ENCODE measurements at regions not wholly inside any gene's neighbourhood (a gene's known extent, or its start where the extent isn't known, plus 50 kb on each side); places are given as distances from the start of the nearest gene placed in this dataset.

- H3K27me3 ChIP-seq, result no peaks in the 10 kb centered on the region
- in situ Hi-C loops (cut with MboI; ENCODE audit: low pct_ligation_motif_present in 1 of 4, low pct_unique_long_range_greater_than_20kb in 1 of 4, low sequenced_read_pairs in 3 of 4), result no loop called here
Measured at GRCh38 chr15:70523616-70524015, 239.7 kb downstream of the UACA start.

GRCh38 chr15:70523192-70523591 lies 240.2 kb downstream of the UACA start:
- Histone ChIP-seq H3K27me3 (no peaks in the 10 kb centered on the region), H3K4me3 (no peak overlapping the region), H3K27ac (no peak overlapping the region), H3K36me3 (no peaks in the 10 kb centered on the region), H3K4me1 (peaks cover 7 to 14% (median 10%) of the 10 kb centered on the region in 4 donors), H3K9me3 (no peaks in the 10 kb centered on the region)
- WGBS, 2 donors (ENCODE audit: low coverage in 1 of 2), result 90 to 93% methylated on average over 2 to 5 of the region's 5 CpGs
- DNase-seq, result no peak
- no peak for TF ChIP-seq POLR2A (IDR thresholded peaks at IDR 0.05)
- TF ChIP-seq CTCF (IDR thresholded peaks at IDR 0.05), result no peak
- no peak for TF ChIP-seq EP300 (IDR thresholded peaks at IDR 0.05; ENCODE audit: low read depth)
- in situ Hi-C loops (cut with MboI; ENCODE audit: low pct_ligation_motif_present in 1 of 4, low pct_unique_long_range_greater_than_20kb in 1 of 4, low sequenced_read_pairs in 3 of 4) (no loop called here), intact Hi-C loops (cut with DNase I; ENCODE audit: low total_unique reads) (no loop called here)

More at GRCh38 chr15:70523616-70524015, 239.7 kb downstream of the UACA start:
- peaks cover 7 to 18% (median 10%) of the 10 kb centered on the region in 4 donors for H3K4me1 ChIP-seq
- 93 to 100% methylated on average over 1 to 7 of the region's 7 CpGs for WGBS, 2 donors (ENCODE audit: low coverage in 1 of 2)
- TF ChIP-seq CTCF (IDR thresholded peaks at IDR 0.05) (no peak), POLR2A (IDR thresholded peaks at IDR 0.05) (no peak), POLR2AphosphoS5 (IDR thresholded peaks at IDR 0.05) (no peak), EP300 (IDR thresholded peaks at IDR 0.05; ENCODE audit: low read depth) (no peak)
- H3K27ac ChIP-seq, result no peak overlapping the region
- no peaks in the 10 kb centered on the region for H3K9me3 ChIP-seq
- intact Hi-C loops (cut with DNase I; ENCODE audit: low total_unique reads), result no loop called here
- H3K36me3 ChIP-seq, result no peaks in the 10 kb centered on the region
- H3K4me3 ChIP-seq, result no peak overlapping the region
- DNase-seq, result no peak

- in situ Hi-C loops (cut with MboI; ENCODE audit: low pct_ligation_motif_present in 1 of 4, low pct_unique_long_range_greater_than_20kb in 1 of 4, low sequenced_read_pairs in 3 of 4), result no loop called here
- intact Hi-C loops (cut with DNase I; ENCODE audit: low total_unique reads), result no loop called here
- DNase-seq, result no peak
- TF ChIP-seq POLR2A (IDR thresholded peaks at IDR 0.05) (no peak), CTCF (IDR thresholded peaks at IDR 0.05) (no peak), POLR2AphosphoS5 (IDR thresholded peaks at IDR 0.05) (no peak), EP300 (IDR thresholded peaks at IDR 0.05; ENCODE audit: low read depth) (no peak)
- 92% methylated on average over 5 of the region's 5 CpGs; no CpG with 5 or more reads in 1 of the 2 donors for WGBS, 2 donors (ENCODE audit: low coverage in 1 of 2)
- peaks cover 7 to 12% (median 10%) of the 10 kb centered on the region in 4 donors for H3K4me1 ChIP-seq
- H3K27me3 ChIP-seq, result no peaks in the 10 kb centered on the region
- no peaks in the 10 kb centered on the region for H3K36me3 ChIP-seq
- H3K27ac ChIP-seq, result no peak overlapping the region
- no peak overlapping the region for H3K4me3 ChIP-seq
- no peaks in the 10 kb centered on the region for H3K9me3 ChIP-seq
Measured at GRCh38 chr15:70522323-70522966, 240.9 kb downstream of the UACA start.

- H3K9me3 ChIP-seq, result no peaks in the 10 kb centered on the region
- no peaks in the 10 kb centered on the region for H3K36me3 ChIP-seq
- H3K27me3 ChIP-seq, result no peaks in the 10 kb centered on the region
- in situ Hi-C loops (cut with MboI; ENCODE audit: low pct_ligation_motif_present in 1 of 4, low pct_unique_long_range_greater_than_20kb in 1 of 4, low sequenced_read_pairs in 3 of 4) (no loop called here), intact Hi-C loops (cut with DNase I; ENCODE audit: low total_unique reads) (no loop called here)
- H3K4me1 ChIP-seq, result peaks cover 3 to 7% (median 5%) of the 10 kb centered on the region in 4 donors
- TF ChIP-seq POLR2A (IDR thresholded peaks at IDR 0.05), result no peak
- TF ChIP-seq CTCF (IDR thresholded peaks at IDR 0.05), result no peak
- no peak for TF ChIP-seq EP300 (IDR thresholded peaks at IDR 0.05; ENCODE audit: low read depth)
- TF ChIP-seq POLR2AphosphoS5 (IDR thresholded peaks at IDR 0.05), result no peak
- DNase-seq, result no peak
- H3K27ac ChIP-seq, result no peak overlapping the region
- H3K4me3 ChIP-seq, result no peak overlapping the region
- 78 to 90% methylated on average over 6 to 11 of the region's 11 CpGs for WGBS, 2 donors (ENCODE audit: low coverage in 1 of 2)
Measured at GRCh38 chr15:70521576-70522322, 241.6 kb downstream of the UACA start.

Data from transverse colon (tissue), 4 donors.